Right atrium auricular region (tissue), 2 donors: ENCODE measurements at regions not wholly inside any gene's neighbourhood (a gene's known extent, or its start where the extent isn't known, plus 50 kb on each side); places are given as distances from the start of the nearest gene placed in this dataset.

ENCODE experiments used
- DNase-seq: peaks from one replicate; pipeline ENCODE4 v3.0.0-alpha.2; 2019; ENCODE audit warnings: low spot score
- H3K27ac ChIP-seq, 2 donors: fragments of 200-600 bp; sonication (generic); 1 replicate in 1 of 2; 2 replicates in 1 of 2; pipeline ENCODE4 v1.5.1; 2016 to 2019
- H3K27me3 ChIP-seq, 2 donors: fragments of 200-600 bp; sonication (generic); one replicate each; pipeline versions ENCODE4 v1.5.1 to v1.6.0; 2017 to 2019
- H3K36me3 ChIP-seq: fragments of 200-600 bp; sonication (generic); one replicate; pipeline ENCODE4 v1.5.1; 2016
- H3K4me1 ChIP-seq, 2 donors: fragments of 200-600 bp; sonication (generic); one replicate each; pipeline versions ENCODE4 v1.5.1 to v1.6.0; 2017 to 2019
- H3K4me3 ChIP-seq, 2 donors: fragments of 200-600 bp; sonication (generic); 1 replicate in 1 of 2; 2 replicates in 1 of 2; pipeline ENCODE4 v1.5.1; 2017 to 2019; ENCODE audit warnings: mild to moderate bottlenecking in 1 of 2, moderate library complexity in 1 of 2
- H3K9me3 ChIP-seq, 2 donors: fragments of 200-600 bp; sonication (generic); one replicate each; pipeline ENCODE4 v1.5.1; 2019
- CTCF ChIP-seq, 2 donors: fragments of 200-600 bp; sonication (generic); IDR thresholded peaks; one replicate each; pipeline ENCODE4 v1.5.1; 2019; ENCODE audit warnings: antibody characterized with exemption in 2 of 2

- H3K9me3 ChIP-seq, result peaks cover 0 to 8% of the 10 kb centered on the region in 2 donors
- no peak overlapping the region for H3K4me3 ChIP-seq
- H3K27ac ChIP-seq, result no peak overlapping the region
- no peaks in the 10 kb centered on the region for H3K27me3 ChIP-seq
- TF ChIP-seq CTCF (IDR thresholded peaks at IDR 0.05), result no peak
- H3K4me1 ChIP-seq, result no peaks in the 10 kb centered on the region
- DNase-seq, result no peak
- no peaks in the 10 kb centered on the region for H3K36me3 ChIP-seq
Measured at GRCh38 chr14:98119739-98120138, 1152.3 kb downstream of the BCL11B start.

DNA sequence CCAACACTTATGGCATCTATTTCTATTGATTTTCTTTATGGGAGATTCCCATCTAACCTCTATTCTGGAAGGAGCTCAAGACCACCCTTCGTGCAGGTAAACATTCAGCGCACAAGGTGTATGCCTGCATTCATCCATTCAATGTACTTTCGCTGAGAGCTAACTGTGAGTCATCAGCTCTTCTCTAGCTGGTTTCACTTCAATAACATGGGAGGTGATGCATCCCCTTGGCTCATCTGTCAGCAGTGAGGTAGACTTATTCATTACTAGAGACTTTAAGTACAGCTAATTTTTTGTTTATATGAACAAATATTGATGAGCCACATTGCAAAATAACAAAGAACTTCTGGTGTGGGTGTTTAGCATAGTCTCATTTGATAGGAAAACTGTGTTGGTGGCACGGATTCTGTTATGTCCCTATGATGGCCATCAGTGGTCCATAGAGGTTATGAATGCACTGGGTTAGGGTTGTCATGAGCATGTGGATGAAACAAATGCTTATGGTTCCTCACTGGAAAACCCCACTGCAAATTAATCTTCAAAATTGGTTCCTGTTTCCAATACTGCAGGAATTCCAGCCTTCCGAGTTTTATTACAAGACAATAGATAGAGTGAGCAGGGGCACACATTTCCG is 1151.0 kb downstream of the BCL11B start:
- no peak for TF ChIP-seq CTCF (IDR thresholded peaks at IDR 0.05)
- no peaks in the 10 kb centered on the region for H3K36me3 ChIP-seq
- no peak overlapping the region for H3K4me3 ChIP-seq
- no peak overlapping the region for H3K27ac ChIP-seq
- no peaks in the 10 kb centered on the region for H3K27me3 ChIP-seq
- peaks cover 0 to 15% of the 10 kb centered on the region in 2 donors for H3K9me3 ChIP-seq
- DNase-seq, result no peak
- no peaks in the 10 kb centered on the region for H3K4me1 ChIP-seq

DNA sequence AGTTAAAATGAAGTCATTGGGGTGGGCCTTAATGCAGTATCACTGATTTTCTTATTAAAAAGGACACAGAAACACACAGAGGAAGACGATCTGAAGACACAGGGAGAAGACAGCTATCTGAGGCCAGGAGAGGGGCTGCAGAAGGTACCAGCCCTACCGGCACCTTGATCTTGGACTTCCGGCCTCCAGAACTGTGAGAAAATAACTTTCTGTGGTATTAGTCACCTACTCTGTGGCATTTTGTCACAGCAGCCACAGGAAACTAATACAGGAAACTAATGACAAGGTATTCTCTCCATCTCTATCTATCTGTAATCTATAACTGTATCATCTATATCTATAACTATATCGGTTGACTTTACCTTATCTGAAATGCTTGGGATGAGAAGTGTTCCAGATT is 1149.5 kb downstream of the BCL11B start:
- Histone ChIP-seq H3K9me3 (peaks cover 0 to 15% of the 10 kb centered on the region in 2 donors), H3K4me1 (no peaks in the 10 kb centered on the region), H3K36me3 (no peaks in the 10 kb centered on the region), H3K4me3 (no peak overlapping the region), H3K27ac (no peak overlapping the region), H3K27me3 (no peaks in the 10 kb centered on the region)
- no peak for TF ChIP-seq CTCF (IDR thresholded peaks at IDR 0.05)
- no peak for DNase-seq

GRCh38 chr14:98130691-98131090 is 1141.3 kb downstream of the BCL11B start:
- Histone ChIP-seq H3K27me3 (no peaks in the 10 kb centered on the region), H3K4me1 (no peaks in the 10 kb centered on the region), H3K36me3 (no peaks in the 10 kb centered on the region), H3K4me3 (no peak overlapping the region), H3K9me3 (no peaks in the 10 kb centered on the region), H3K27ac (no peak overlapping the region)
- no peak for DNase-seq
- no peak for TF ChIP-seq CTCF (IDR thresholded peaks at IDR 0.05)

DNA sequence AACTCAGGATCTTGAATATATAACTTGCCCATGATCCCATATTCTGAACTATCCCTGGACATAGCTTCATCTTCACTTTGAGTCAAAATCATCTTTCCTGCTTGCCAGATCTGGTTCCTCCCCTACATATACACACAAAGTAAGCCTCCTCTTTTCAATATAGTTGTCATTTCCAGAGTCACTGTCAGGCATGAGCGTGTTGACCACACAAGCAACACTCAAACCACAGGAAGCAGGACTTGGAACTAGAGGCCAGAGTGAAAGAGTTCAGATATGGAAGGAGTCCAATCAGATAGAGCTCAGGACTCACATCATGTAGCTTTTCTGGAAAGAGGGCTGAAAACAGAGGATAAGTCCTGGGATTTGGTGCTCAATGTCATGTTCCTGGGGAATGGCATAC is 1140.6 kb downstream of the BCL11B start:
- DNase-seq, result no peak
- TF ChIP-seq CTCF (IDR thresholded peaks at IDR 0.05), result no peak
- Histone ChIP-seq H3K9me3 (no peaks in the 10 kb centered on the region), H3K27ac (no peak overlapping the region), H3K4me1 (no peaks in the 10 kb centered on the region), H3K27me3 (no peaks in the 10 kb centered on the region), H3K4me3 (no peak overlapping the region), H3K36me3 (no peaks in the 10 kb centered on the region)

- Histone ChIP-seq H3K4me3 (no peak overlapping the region), H3K27ac (no peak overlapping the region), H3K4me1 (no peaks in the 10 kb centered on the region), H3K9me3 (no peaks in the 10 kb centered on the region), H3K27me3 (no peaks in the 10 kb centered on the region), H3K36me3 (no peaks in the 10 kb centered on the region)
- DNase-seq, result no peak
- no peak for TF ChIP-seq CTCF (IDR thresholded peaks at IDR 0.05)
Measured at GRCh38 chr14:98133806-98134205, 1138.2 kb downstream of the BCL11B start.
